NCI-H345 treated with DMSO at 0.1 percent for 48 hours (cell line): ENCODE measurements at regions not wholly inside any gene's neighbourhood (a gene's known extent, or its start where the extent isn't known, plus 50 kb on each side); places are given as distances from the start of the nearest gene placed in this dataset.
"Not testable (repeated sequence)": the region's sequence is repeated elsewhere in the genome, so short reads cannot be mapped to it uniquely, and the experiment has no call there.

Source experiments
- DNase-seq: peaks from one replicate; lab custom pipeline; 2025; ENCODE audit not compliant: unreplicated experiment; lab: John Stamatoyannopoulos, UW

DNA sequence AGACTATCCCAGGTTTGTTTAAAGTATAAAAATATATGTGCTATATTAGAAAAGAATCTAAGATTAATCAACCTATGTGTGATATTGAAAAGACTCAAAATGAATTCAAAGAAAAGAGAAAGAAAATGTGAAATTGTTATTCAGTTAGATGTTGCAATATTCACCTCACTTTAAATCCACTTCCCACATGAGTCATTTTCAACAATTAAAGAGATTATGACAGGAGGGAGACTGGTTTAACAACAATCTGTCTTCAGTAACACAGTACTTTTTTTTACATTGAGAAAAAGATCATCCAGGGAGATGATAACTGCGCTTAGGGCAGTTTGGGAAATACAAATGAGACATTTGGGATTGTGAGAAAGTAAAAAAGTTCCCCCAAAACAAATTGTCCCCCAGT lies 1246.2 kb downstream of the SLITRK1 start:
- DNase-seq: no peak

DNA sequence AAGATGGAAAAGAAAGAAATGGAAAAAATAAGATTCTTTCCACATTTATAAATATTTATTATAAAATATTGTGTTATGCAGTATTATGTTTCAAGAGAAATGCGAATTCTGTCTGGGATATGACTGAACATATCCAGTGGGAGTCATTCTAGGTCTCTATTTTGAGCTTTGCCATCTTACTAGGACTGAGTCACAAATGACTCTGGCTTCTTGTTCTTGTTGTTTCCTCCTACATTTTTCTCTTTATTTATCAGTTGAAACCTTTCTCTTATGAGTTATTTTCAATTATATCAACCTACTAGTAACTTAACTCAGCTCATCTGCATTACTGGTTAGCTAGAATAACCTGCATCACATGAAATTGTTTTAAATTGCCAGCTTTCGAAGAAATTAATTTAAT lies 1247.3 kb downstream of the SLITRK1 start:
- no peak for DNase-seq

DNA sequence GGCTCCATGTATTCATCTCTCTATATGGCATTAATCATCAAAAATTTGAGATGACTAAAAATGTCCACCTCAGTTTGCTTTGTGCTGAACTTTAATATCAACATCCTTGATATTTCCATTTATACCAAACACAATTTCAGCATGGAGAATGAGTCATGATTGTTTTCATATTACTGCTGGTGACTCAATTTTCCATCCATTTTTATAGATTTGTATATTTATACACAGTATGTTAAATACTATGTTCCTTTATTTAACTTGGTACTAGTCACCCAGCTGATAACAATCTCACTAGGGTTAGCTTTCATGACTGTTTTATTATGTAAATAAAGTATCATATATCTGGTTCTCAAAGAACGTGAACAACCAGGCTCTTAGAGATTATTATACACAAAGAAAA lies 1255.1 kb downstream of the SLITRK1 start:
- no peak for DNase-seq

DNA sequence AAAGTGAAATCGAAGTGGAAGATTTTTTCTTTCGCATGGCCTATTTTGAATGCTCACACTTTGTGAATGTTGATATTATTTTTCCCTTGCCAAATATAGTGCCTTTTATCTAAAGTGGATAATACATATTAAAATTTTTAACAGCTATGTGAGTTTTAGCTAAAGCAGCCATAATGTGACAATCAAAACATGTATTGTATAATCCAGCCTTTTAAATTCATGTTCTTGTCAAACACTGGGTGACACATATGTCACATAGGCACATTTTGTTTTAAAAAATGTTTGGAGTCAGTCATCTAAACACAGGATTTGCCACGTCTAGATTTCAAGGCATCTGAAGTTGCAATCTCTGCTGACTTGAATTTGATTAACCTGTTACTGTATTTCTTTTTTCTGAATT lies 1256.6 kb downstream of the SLITRK1 start:
- no peak for DNase-seq

DNA sequence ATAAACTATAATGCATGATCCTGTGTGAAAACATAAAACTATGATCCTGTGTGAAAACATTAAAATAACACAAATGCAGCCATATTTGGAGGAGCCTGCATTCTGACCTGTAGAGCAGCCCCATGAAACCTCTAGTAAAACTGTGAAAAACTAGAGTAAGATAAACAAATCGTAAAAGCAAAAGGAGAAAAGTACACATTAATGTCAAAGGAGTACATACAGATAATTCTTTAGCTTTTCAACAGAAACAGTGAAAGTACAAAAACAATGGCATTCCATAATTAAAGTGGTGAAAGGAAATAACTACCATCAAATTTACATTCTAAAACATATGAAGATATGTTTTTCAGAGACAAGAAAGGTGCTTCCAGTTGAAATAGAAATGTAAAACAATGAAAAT lies 1267.2 kb downstream of the SLITRK1 start:
- no peak for DNase-seq

DNA sequence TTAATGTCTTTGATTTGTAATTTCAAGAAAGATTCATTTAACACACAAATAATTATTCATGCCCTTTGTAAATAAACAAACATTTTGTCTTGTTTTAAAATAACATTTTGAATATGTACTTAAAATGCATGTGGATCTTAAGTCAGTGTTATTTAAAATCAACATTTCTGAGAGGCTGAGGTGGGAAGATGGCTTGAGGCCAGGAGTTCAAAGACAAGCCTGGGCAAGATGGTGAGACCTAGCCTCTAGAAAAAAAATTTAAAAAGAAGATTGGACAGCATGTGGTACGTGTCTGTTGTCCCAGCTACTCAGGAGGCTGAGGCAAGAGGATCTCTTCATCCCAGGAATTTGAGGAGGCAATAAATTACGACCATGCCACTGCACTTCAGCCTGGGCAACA lies 1268.2 kb downstream of the SLITRK1 start:
- no peak for DNase-seq

DNA sequence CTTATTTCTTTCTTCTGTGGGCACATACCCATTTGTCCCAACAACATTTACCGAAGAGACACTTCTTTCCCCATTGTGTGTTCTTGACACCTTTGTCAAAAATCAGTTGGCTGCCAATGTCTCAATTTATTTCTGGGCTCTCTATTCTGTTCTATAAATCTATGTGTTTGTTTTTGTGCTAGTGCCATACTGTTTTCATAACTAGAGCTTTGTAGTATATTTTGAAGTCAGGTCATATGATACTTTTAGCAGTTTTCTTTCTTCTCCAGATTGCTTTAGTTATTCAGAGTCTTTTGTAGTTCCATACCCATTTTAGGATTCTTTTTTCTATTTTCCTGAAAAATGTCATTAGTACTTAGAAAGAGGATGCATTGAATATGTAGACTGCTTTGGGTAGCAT lies 1276.3 kb downstream of the SLITRK1 start:
- no peak for DNase-seq

DNA sequence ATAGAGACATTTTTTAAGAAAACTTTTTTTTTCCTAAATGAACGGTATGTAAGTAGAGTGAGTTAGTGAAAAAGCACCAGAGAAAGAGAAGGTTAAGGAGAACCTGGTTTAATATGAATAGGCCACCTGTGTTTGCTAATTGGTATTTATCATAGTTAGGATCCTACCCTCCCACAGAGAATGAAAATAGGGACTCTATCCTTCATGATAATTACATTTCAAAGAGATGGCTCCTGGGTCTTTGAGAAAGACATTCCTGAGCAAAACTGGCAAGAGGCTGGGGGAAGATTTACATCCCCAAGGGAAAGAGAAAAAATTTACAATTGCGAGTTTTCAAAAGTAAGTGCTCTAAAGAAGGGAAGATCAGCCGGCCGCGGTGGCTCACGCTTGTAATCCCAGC lies 1284.5 kb downstream of the SLITRK1 start:
- DNase-seq: no peak

DNA sequence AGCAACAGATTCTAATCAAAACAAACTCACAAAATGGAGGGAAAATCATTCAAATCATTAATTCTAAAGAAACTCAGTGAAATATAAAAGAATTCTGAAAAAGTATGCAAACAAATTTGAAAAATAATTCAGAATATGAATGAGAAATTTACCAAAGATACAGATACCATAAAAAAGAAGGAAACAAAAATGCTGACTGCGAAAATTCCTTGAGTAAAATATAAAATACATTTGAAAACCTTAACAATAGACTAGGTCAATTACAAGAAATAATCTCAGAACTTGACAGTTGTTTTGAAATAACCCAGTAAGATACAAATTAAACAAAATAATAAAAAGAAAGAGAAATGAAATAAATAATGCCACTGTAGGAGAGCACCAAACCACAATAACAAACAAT lies 1289.0 kb downstream of the SLITRK1 start:
- no peak for DNase-seq

DNA sequence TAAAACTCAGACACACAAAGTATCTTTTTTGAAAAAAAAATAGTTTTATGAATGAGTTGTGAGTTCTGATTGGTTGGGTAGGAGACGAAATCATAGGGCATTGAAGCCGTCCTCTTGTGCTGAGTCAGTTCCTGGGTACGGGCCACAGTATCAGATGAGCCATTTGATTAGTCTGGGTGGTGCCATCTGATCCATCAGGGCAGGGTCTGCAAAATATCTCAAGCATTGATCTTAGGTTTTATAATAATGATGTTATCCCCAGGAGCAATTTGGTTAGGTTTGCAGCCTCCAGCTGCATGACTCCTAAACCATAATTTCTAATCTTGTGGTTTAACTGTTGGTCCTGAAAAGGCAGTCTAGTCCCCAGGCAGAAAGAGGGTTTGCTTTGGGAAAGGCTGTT lies 1310.6 kb downstream of the SLITRK1 start:
- no peak for DNase-seq

DNA sequence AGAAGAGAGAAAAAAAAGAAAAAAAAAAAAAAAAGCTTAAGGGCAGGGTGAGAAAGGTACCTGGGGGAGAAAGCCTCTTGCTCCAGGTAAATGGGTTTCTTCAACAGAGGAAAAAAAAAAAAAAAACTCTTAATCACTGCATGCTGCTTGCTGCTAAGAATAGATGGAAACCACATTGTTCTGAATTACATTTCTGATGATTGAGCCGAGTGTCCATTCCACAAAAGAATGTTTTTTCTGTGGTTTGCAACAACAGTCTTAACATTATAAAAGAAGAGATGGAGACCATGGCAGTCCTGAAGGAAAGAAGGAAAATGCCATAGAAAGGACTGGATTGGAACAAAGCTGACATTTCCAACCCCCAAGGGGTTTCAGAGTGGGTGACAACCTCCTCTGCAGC lies 1312.7 kb downstream of the SLITRK1 start:
- DNase-seq: no peak

DNA sequence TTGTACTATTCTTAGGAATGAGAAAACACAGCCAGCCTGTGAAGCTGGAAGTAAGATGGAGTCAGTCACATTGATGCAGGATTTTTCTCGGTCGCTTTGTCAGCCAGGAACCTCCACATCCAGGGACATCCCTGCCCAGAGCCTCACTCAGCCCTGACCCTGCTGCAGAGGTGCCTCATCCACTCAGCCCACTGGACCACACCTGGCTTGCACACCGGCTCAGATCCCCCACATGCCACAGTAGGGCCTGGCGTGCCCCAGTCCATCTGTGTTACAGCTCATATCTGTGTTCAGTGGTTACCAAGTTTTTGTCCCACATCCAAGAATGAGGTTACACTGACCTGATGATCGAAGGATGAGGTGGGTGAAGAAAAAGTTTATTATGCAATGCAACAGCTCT lies 1315.4 kb downstream of the SLITRK1 start:
- no peak for DNase-seq

DNA sequence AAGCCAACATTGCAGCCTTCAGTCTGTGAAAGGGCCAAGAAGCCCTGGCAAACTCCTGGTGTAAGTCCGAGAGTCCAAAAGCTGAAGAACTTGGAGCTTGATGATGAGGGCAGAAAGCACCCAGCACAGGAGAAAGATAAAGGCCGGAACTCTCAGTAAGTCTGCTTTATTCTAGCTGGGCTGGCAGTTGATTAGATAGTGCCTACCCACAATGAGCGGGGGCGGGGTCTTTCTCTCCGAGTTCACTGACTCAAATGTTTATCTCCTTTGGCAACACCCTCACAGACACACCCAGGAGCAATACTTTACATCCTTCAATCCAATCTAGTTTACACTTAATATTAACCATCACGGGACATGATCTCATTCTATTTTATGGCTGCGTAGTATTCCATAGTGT lies 1317.1 kb downstream of the SLITRK1 start:
- DNase-seq: no peak

DNA sequence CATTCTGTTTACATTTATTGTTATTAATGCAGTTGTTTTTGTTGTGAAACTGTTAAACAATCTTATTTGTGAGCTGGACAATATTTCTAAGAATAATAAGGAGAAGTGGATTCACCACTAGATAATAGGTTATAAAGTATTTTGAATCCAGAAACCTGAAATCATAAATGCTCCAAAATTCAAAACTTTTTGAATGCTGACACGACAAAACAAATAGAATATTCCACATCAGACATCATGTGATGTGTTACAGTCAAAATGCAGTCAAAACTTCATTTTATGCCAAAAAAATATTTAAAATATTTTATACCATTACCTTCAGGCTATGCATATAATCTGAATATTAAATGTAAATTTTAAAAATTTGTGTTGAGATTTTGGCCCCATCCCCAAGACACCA lies 1321.4 kb downstream of the SLITRK1 start:
- DNase-seq: no peak

DNA sequence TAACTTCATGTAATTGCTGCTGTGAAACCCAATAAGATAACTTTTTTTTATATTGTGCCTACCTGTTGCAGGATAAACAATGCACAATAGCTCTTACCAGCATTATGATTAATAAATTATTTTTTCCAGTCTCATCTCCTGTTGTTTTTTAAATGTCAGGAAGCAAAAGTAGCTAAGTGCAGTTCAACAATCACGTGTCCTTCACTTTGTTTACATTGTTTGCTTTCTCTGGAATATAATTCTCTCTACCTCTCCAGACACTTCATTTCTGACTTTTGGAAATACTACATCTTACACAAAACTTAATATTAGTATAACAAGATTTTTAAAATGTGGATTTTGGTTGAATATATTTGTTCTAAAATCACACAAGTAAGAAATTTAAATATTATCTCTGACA lies 1359.4 kb downstream of the SLITRK1 start:
- DNase-seq: no peak

DNA sequence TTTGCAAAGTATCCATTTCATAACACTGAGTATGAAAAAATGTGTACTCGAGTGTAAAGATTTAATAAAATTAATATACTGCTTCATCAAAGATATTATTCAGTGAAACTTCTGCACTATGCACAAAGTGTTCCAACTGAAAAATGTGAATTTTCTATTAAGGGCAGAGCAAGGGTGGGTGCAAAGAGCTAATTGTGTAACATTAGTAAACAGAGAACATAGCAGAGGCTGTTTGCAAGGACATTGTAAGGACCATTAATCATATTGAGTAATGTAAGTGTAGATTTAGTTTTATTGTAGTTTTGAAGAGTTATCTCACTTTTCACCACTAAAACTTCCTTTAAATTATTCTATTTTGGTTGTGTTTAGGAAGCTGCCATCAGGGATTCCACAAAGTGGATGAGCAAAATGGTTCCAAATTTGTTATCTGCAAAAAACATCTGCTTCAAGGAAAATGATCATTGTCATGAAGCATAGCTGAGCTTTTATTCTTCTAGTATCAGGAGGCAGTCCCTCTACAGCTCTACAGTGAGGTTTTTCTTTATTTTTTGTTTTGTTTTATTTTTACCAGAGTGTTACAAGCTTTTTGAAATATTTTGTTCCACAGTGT lies 1375.4 kb downstream of the SLITRK1 start:
- no peak for DNase-seq

DNA sequence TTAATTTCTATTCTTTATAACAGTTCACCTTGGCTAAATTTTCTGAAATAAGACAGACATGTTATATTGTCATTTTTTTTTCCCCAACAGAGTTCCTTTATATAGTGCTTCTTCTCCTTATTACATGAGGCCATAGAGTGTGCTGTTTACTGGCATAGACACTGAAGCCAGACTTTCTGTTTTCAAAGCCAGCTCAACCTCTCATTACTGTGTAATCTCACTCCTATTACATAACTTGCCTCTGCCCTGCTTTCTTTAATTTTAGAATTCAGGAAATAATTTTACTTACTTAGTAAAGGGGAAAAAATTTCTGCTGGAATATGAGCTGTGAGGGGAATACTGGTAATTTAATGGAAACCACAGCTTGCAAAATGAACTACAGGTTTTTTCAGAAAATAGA lies 1380.4 kb downstream of the SLITRK1 start:
- DNase-seq: no peak

DNA sequence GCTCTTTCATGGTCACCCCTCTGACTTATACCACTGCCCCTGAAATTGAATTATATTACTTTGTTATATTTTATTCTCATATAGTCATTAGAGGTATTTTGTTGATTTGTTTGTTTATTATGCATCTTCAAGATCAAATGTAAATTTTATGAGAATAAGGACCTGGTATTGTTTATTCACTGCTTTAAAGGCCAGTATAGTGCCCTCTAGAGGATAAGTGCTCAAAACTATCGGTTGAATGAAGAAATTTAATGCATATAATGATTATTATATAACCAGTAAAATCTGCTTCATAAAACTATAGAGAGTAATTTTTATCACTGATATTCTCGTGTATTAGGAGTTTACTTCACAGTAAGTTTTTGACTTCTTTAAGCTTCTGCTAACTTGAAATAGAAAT lies 1401.9 kb downstream of the SLITRK1 start:
- no peak for DNase-seq

DNA sequence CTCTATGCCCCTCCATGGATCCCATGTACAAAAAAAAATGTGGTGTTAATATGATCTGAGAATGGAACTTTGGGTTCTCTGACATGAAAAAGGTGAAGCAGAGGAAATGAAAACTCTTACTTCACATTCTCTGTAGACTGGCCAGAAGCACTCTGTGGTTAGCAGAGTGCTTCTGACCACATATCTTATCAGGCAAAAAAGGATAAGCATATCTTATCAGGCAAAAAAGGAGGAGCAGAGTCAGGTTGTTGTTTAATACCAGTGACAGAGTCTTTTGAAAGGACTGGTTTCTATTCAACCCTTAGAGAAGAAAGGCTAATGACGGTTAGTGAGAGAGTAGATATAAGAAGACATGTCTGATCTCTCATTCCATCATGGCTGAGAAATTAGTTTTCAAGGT lies 1404.8 kb downstream of the SLITRK1 start:
- DNase-seq: no peak

DNA sequence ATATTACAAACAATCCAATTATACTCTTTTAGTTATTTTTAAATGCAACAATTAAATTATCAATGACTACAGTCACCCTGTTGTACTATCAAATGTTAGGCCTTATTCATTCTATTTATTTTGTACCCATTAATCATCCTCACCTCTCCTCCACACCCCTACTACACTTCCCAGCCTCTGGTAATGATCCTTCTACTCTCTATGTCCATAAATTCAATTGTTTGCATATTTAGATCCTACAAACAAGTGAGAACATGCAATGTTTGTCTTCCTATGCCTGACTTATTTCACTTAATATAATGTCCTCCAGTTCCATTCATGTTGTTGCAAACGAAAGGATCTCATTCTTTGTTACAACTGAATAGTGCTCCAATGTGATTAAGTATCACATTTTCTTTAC lies 1414.6 kb downstream of the SLITRK1 start:
- no peak for DNase-seq

DNA sequence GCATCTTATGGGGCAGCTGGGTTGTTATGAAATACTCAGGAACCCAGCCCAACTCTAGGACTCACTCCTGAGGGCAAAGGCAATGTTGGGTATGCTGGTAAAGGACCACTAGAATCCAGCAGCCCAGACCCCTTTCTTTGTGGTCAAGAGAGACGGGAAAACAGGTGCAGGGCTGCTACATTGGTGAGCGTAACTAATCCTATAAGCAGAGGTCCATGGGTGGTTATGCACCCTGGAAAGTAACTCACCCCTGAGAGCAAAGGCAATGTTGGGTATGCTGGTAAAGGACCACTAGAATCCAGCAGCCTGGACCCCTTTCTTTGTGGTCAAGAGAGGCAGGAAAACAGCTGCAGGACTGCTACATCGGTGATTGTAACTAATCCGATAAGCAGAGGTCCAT lies 1422.7 kb downstream of the SLITRK1 start:
- not testable (repeated sequence) for DNase-seq

DNA sequence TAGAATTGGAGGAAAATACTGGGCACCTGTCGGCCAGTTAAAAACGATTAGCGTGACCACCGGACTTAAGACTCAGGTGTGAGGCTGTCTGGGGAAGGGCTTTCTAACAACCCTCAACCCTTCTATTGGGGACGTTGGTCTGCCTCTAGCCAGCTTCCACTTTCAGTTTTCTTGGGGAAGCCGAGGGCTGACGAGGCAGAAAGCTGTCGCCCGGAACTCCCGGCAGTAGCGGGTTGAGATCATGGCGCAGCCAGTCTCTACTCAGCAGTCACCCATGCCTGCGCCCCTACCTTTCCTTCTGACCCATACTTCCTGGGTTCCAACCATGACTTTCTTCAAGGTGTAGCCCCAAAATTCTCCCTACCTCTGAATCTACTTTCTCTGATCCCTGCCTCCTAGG lies 1424.1 kb downstream of the SLITRK1 start:
- DNase-seq: no peak

DNA sequence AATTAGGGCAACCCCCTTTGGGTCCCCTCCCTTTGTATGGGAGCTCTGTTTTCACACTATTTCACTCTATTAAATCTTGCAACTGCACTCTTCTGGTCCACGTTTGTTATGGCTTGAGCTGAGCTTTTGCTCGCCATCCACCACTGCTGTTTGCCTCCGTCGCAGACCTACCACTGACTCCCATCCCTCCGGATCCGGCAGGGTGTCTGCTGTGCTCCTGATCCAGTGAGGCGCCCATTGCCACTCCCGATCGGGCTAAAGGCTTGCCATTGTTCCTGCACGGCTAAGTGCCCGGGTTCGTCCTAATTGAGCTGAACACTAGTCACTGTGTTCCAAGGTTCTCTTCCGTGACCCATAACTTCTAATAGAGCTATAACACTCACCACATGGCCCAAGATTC lies 1424.7 kb downstream of the SLITRK1 start:
- not testable (repeated sequence) for DNase-seq
